ENCODE measurements at regions not wholly inside any gene's neighbourhood (a gene's known extent, or its start where the extent isn't known, plus 50 kb on each side); places are given as distances from the start of the nearest gene placed in this dataset.

- no peak for DNase-seq (ENCODE audit: low read depth in 2 of 2)
- TF ChIP-seq CTCF (conservative IDR thresholded peaks at IDR 0.05 in 1 of 2, IDR thresholded peaks at IDR 0.05 in 1 of 2; ENCODE audit: low read depth in 1 of 2, low read length in 2 of 2): no peak
- TF ChIP-seq EZH2 (IDR thresholded peaks at IDR 0.05; ENCODE audit: low read length, missing control alignments): no peak
- Histone ChIP-seq H3K27me3 (ENCODE audit: control insufficient read depth, insufficient read depth, low read length) (no peaks in the 10 kb centered on the region), H4K20me1 (ENCODE audit: control insufficient read depth, extremely low read depth, insufficient read depth, low read length) (no peaks in the 10 kb centered on the region), H3K9ac (ENCODE audit: insufficient read depth, low read length) (no peak overlapping the region), H3K27ac (ENCODE audit: insufficient read depth, low read length) (no peak overlapping the region), H3K4me2 (ENCODE audit: extremely low read depth, insufficient read depth, low read length) (no peak overlapping the region), H2AFZ (ENCODE audit: low read length) (no peak overlapping the region), H3K9me3 (ENCODE audit: control insufficient read depth, insufficient read depth, low read depth, low read length) (no peaks in the 10 kb centered on the region), H3K79me2 (ENCODE audit: control insufficient read depth, insufficient read depth, low read length) (no peaks in the 10 kb centered on the region), H3K4me3 (replicated peaks in 1 of 4; ENCODE audit: control extremely low read depth in 1 of 4, insufficient read depth in 1 of 4, low read depth in 3 of 4, low read length in 4 of 4) (no peak overlapping the region), H3K4me1 (ENCODE audit: control insufficient read depth, extremely low read depth, insufficient read depth, low read length) (no peaks in the 10 kb centered on the region), H3K36me3 (ENCODE audit: control insufficient read depth, insufficient read depth, low read length) (no peaks in the 10 kb centered on the region)
These were observed 274.9 kb downstream of the HAPSTR1 start for GRCh38 chr16:9366048-9366969.

- Histone ChIP-seq H3K36me3 (ENCODE audit: control insufficient read depth, insufficient read depth, low read length) (no peaks in the 10 kb centered on the region), H3K27me3 (ENCODE audit: control insufficient read depth, insufficient read depth, low read length) (no peaks in the 10 kb centered on the region), H2AFZ (ENCODE audit: low read length) (no peak overlapping the region), H3K9me3 (ENCODE audit: control insufficient read depth, insufficient read depth, low read depth, low read length) (no peaks in the 10 kb centered on the region), H3K79me2 (ENCODE audit: control insufficient read depth, insufficient read depth, low read length) (no peaks in the 10 kb centered on the region), H4K20me1 (ENCODE audit: control insufficient read depth, extremely low read depth, insufficient read depth, low read length) (no peaks in the 10 kb centered on the region), H3K4me1 (ENCODE audit: control insufficient read depth, extremely low read depth, insufficient read depth, low read length) (no peaks in the 10 kb centered on the region), H3K27ac (ENCODE audit: insufficient read depth, low read length) (no peak overlapping the region), H3K4me3 (replicated peaks in 1 of 4; ENCODE audit: control extremely low read depth in 1 of 4, insufficient read depth in 1 of 4, low read depth in 3 of 4, low read length in 4 of 4) (no peak overlapping the region), H3K4me2 (ENCODE audit: extremely low read depth, insufficient read depth, low read length) (no peak overlapping the region), H3K9ac (ENCODE audit: insufficient read depth, low read length) (no peak overlapping the region)
- TF ChIP-seq EZH2 (IDR thresholded peaks at IDR 0.05; ENCODE audit: low read length, missing control alignments) (no peak), CTCF (conservative IDR thresholded peaks at IDR 0.05 in 1 of 2, IDR thresholded peaks at IDR 0.05 in 1 of 2; ENCODE audit: low read depth in 1 of 2, low read length in 2 of 2) (no peak)
- DNase-seq (ENCODE audit: low read depth in 2 of 2): no peak
These were observed 278.6 kb downstream of the HAPSTR1 start for GRCh38 chr16:9370061-9370491.

- Histone ChIP-seq H3K36me3 (ENCODE audit: control insufficient read depth, insufficient read depth, low read length) (no peaks in the 10 kb centered on the region), H3K4me3 (replicated peaks in 1 of 4; ENCODE audit: control extremely low read depth in 1 of 4, insufficient read depth in 1 of 4, low read depth in 3 of 4, low read length in 4 of 4) (no peak overlapping the region), H3K79me2 (ENCODE audit: control insufficient read depth, insufficient read depth, low read length) (no peaks in the 10 kb centered on the region), H3K4me1 (ENCODE audit: control insufficient read depth, extremely low read depth, insufficient read depth, low read length) (no peaks in the 10 kb centered on the region), H3K9me3 (ENCODE audit: control insufficient read depth, insufficient read depth, low read depth, low read length) (no peaks in the 10 kb centered on the region), H3K27me3 (ENCODE audit: control insufficient read depth, insufficient read depth, low read length) (no peaks in the 10 kb centered on the region), H4K20me1 (ENCODE audit: control insufficient read depth, extremely low read depth, insufficient read depth, low read length) (no peaks in the 10 kb centered on the region), H3K27ac (ENCODE audit: insufficient read depth, low read length) (no peak overlapping the region), H3K9ac (ENCODE audit: insufficient read depth, low read length) (no peak overlapping the region), H2AFZ (ENCODE audit: low read length) (no peak overlapping the region), H3K4me2 (ENCODE audit: extremely low read depth, insufficient read depth, low read length) (no peak overlapping the region)
- TF ChIP-seq EZH2 (IDR thresholded peaks at IDR 0.05; ENCODE audit: low read length, missing control alignments) (no peak), CTCF (conservative IDR thresholded peaks at IDR 0.05 in 1 of 2, IDR thresholded peaks at IDR 0.05 in 1 of 2; ENCODE audit: low read depth in 1 of 2, low read length in 2 of 2) (no peak)
- DNase-seq (ENCODE audit: low read depth in 2 of 2): no peak
These were observed 280.4 kb downstream of the HAPSTR1 start for GRCh38 chr16:9371713-9372448.

Data from fibroblast of lung (primary cell).